ENCODE measurements at regions not wholly inside any gene's neighbourhood (a gene's known extent, or its start where the extent isn't known, plus 50 kb on each side); places are given as distances from the start of the nearest gene placed in this dataset.
A peak's percentile ranks its signal among the peaks of the same experiment; 100 is the strongest.
"Not testable (repeated sequence)": the region's sequence is repeated elsewhere in the genome, so short reads cannot be mapped to it uniquely, and the experiment has no call there.

DNA sequence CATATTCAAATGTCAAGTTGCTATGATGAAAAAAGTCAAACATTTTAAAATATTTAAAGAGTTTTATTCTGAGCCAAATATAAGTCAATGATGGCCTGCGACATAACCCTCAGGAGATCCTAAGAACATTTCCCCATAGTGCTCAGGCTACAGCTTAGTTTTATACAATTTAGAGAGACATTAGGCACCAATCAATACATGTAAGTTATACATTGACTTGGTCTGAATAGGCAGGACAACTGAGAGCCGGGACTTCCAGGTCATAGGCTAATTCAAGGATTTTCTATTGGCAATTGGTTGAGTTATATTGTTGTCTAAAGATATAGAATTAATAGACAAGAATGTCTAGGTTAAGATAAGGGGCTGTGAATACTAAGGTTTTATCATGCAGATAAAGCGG is 64.5 kb downstream of the UGT2B28 start:
- FAIRE-seq = not testable (repeated sequence)

- not testable (repeated sequence) for FAIRE-seq
Measured at GRCh38 chr4:69348746-69349145, 68.5 kb downstream of the UGT2B28 start.

GRCh38 chr4:69360271-69360670 is 80.0 kb downstream of the UGT2B28 start:
- no peak for FAIRE-seq

DNA sequence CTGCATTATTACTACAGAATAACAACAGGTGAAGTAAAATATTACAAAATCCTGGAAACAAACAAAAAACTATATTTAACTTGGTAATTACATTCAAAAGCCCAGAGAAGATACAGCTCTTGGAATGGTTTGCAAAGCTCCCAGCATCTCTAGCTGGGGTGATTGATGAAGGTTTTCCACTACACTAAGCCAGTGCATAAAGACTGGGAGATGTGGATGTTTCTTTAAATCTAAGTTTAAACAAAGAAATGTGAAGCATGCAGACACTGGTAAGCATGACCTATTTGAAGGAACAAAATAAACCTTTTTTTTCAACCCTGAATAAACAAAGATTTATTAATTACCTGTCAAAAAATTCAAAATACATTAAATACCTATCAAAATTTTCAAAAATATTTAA is 80.5 kb downstream of the UGT2B28 start:
- FAIRE-seq = not testable (repeated sequence)

DNA sequence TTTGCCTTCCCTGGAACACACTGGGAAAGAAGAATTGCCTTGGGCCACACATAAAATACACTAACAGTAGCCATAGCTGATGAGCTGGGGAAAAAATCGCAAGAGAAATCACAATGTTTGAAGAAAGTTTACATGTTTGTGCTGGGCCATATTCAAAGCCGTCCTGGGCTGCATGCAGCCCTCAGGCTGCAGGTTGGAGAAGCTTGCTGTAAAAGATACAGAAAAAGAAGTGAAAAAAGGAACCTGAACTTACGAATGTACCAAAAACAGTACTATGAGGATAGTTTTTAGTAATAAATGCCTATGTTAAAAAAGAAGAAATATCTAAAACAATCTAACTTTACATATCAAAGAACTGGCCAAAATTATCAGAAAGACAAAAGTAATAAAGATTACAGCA is 82.1 kb downstream of the UGT2B28 start:
- FAIRE-seq = no peak

GRCh38 chr4:69367664-69368063 is 87.4 kb downstream of the UGT2B28 start:
- not testable (repeated sequence) for FAIRE-seq

GRCh38 chr4:69376450-69376849 is 96.2 kb downstream of the UGT2B28 start:
- FAIRE-seq = no peak

DNA sequence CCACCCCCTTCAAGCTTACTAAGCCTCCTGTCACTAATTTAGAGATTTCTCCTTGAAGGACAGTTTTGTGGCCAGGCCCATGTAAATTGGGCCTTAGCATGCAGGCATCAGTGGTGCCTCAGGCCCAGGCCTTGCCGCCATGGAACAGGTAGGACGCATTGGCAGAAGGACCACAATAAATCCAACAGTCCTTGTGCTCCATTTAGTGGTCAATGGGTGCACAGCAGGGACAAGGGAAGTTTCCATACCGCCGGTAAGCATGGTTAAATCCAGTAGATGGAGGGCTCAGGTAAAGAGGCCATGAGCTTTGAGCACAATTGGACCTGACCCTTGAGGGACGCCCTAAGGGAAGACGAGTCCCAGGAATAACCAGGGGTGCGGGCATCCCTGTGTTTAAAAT is 97.3 kb downstream of the UGT2B28 start:
- no peak for FAIRE-seq

- no peak for FAIRE-seq
Measured at GRCh38 chr4:69383281-69383680, 103.0 kb downstream of the UGT2B28 start.

DNA sequence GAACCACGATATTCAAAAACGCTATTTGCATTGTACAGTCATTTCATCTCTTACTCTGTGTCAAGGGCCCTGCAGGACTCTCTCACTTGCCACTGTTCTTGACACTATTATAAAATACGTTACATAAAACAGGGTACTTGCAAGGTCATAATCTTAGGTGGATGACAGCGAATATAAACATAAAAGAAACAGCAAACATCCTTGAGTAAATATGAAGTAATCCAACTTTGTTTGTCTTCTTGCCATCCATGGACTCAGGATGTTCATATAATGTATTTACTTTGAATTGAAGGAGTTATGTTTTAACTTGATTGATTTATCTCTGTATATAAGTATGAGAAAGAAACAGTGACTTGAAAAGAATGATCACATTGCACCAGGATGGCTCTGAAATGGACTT is 106.6 kb downstream of the UGT2B4 start:
- FAIRE-seq = peak; percentile 19

DNA sequence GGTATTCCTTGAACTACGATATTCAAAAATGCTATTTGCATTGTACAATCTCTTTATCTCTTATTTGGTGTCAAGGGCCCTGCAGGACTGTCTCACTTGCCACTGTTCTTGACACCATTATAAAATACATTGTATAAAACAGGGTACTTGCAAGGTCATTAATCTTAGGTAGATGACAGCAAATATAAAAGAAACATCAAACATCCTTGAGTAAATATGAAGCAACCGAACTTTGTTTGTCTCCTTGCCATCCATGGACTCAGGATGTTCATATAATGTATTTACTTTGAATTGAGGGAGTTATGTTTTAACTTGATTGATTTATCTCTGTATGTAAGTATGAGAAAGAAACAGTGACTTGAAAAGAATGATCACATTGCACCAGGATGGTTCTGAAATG is 87.3 kb downstream of the UGT2B4 start:
- no peak for FAIRE-seq

DNA sequence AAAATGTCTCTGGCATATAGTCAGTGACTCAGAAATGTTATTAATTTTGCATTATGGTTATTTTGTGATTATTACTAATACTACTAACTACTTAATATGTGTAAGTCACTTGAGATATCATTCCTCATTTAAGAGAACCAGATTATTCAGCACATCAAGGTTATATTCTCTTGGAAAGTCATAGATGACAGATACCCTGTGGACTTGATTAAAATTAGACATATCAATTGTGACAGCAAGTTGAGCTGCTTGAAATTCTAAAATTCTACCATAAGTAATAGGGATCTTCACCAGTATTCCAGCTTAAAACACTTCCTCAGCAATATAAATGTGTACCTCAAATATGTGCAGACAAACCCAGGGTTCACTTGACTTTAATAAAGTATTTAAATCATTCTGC is 83.7 kb downstream of the UGT2B4 start:
- FAIRE-seq = not testable (repeated sequence)

- not testable (repeated sequence) for FAIRE-seq
Measured at GRCh38 chr4:69424722-69425121, 71.0 kb downstream of the UGT2B4 start.
